Right atrium auricular region (tissue), 2 donors: ENCODE measurements at regions not wholly inside any gene's neighbourhood (a gene's known extent, or its start where the extent isn't known, plus 50 kb on each side); places are given as distances from the start of the nearest gene placed in this dataset.

Source experiments
- DNase-seq: peaks from one replicate; pipeline ENCODE4 v3.0.0-alpha.2; 2019; ENCODE audit warnings: low spot score
- H3K27ac ChIP-seq, 2 donors: fragments of 200-600 bp; sonication (generic); 1 replicate in 1 of 2; 2 replicates in 1 of 2; pipeline ENCODE4 v1.5.1; 2016 to 2019
- H3K27me3 ChIP-seq, 2 donors: fragments of 200-600 bp; sonication (generic); one replicate each; pipeline versions ENCODE4 v1.5.1 to v1.6.0; 2017 to 2019
- H3K36me3 ChIP-seq: fragments of 200-600 bp; sonication (generic); one replicate; pipeline ENCODE4 v1.5.1; 2016
- H3K4me1 ChIP-seq, 2 donors: fragments of 200-600 bp; sonication (generic); one replicate each; pipeline versions ENCODE4 v1.5.1 to v1.6.0; 2017 to 2019
- H3K4me3 ChIP-seq, 2 donors: fragments of 200-600 bp; sonication (generic); 1 replicate in 1 of 2; 2 replicates in 1 of 2; pipeline ENCODE4 v1.5.1; 2017 to 2019; ENCODE audit warnings: mild to moderate bottlenecking in 1 of 2, moderate library complexity in 1 of 2
- H3K9me3 ChIP-seq, 2 donors: fragments of 200-600 bp; sonication (generic); one replicate each; pipeline ENCODE4 v1.5.1; 2019
- TF ChIP-seq, protein P1 (sequence below), 2 donors: fragments of 200-600 bp; sonication (generic); IDR thresholded peaks; one replicate each; pipeline ENCODE4 v1.5.1; 2019; ENCODE audit warnings: antibody characterized with exemption in 2 of 2

DNA sequence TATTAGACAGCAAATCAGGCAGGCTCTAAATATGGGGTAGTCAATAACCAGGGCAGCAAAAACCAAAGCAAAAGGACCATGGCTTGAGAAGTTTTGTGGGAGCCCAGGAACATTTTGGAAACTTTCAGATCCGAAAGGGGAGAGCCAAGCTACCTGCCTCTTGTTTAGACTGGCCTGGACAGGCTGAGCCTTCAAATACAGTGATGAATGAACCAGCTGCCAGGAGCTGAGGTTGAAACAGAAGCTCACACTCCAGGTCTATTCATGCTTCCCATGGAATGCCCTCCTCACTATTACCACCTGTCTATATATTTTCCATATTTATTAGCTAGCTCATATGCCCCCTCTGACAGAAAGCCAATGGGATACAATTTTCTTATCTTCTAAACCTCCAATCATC is 150.8 kb upstream of the SLC44A1 start:
- TF ChIP-seq, protein P1, sequence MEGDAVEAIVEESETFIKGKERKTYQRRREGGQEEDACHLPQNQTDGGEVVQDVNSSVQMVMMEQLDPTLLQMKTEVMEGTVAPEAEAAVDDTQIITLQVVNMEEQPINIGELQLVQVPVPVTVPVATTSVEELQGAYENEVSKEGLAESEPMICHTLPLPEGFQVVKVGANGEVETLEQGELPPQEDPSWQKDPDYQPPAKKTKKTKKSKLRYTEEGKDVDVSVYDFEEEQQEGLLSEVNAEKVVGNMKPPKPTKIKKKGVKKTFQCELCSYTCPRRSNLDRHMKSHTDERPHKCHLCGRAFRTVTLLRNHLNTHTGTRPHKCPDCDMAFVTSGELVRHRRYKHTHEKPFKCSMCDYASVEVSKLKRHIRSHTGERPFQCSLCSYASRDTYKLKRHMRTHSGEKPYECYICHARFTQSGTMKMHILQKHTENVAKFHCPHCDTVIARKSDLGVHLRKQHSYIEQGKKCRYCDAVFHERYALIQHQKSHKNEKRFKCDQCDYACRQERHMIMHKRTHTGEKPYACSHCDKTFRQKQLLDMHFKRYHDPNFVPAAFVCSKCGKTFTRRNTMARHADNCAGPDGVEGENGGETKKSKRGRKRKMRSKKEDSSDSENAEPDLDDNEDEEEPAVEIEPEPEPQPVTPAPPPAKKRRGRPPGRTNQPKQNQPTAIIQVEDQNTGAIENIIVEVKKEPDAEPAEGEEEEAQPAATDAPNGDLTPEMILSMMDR (IDR thresholded peaks at IDR 0.05) = no peak
- Histone ChIP-seq H3K4me1 (no peaks in the 10 kb centered on the region), H3K36me3 (no peaks in the 10 kb centered on the region), H3K9me3 (no peaks in the 10 kb centered on the region), H3K27me3 (no peaks in the 10 kb centered on the region), H3K27ac (no peak overlapping the region), H3K4me3 (no peak overlapping the region)
- no peak for DNase-seq

DNA sequence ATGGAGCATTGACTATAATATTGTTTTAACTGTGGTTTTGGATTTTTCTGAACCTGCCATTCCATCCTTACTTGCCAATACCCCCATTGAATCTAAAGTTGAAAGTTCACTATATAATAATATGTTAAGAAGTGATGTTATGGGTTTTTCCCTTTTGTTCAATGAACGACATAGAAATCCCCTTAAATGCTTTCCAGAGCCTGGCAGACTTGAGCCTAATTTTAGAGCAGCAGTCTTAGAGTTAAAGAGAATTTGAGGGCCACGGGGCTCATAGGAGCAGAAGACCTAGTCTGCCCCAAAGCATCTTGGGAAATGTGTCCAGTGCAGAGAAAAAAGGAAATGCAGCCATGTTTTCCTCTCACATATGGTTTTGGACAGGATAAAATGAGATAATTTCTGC is 146.1 kb upstream of the SLC44A1 start:
- H3K4me3 ChIP-seq = no peak overlapping the region
- no peaks in the 10 kb centered on the region for H3K9me3 ChIP-seq
- DNase-seq = no peak
- no peaks in the 10 kb centered on the region for H3K36me3 ChIP-seq
- no peaks in the 10 kb centered on the region for H3K27me3 ChIP-seq
- no peaks in the 10 kb centered on the region for H3K4me1 ChIP-seq
- no peak overlapping the region for H3K27ac ChIP-seq
- TF ChIP-seq, protein P1 (IDR thresholded peaks at IDR 0.05) = no peak

DNA sequence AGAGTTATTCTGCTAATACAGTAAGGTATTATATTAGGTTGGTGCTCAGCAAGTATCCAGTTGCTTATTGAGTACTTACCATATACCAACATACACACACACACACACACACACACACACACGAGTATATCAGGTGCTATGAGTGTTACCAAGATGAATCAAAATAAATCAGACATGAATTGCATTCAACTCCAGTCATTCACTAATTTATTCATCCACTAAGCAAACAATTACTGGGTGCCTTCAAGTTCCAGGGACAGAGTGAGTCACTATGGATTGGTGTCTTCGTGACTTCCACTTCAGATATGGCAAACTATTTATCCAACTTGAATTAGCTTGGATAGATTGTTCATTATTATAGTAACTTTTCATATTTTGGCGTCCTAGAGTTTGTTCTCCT is 140.7 kb upstream of the SLC44A1 start:
- Histone ChIP-seq H3K36me3 (no peaks in the 10 kb centered on the region), H3K4me1 (no peaks in the 10 kb centered on the region), H3K27ac (no peak overlapping the region), H3K4me3 (no peak overlapping the region), H3K27me3 (no peaks in the 10 kb centered on the region), H3K9me3 (no peaks in the 10 kb centered on the region)
- DNase-seq = no peak
- TF ChIP-seq, protein P1 (IDR thresholded peaks at IDR 0.05) = no peak

DNA sequence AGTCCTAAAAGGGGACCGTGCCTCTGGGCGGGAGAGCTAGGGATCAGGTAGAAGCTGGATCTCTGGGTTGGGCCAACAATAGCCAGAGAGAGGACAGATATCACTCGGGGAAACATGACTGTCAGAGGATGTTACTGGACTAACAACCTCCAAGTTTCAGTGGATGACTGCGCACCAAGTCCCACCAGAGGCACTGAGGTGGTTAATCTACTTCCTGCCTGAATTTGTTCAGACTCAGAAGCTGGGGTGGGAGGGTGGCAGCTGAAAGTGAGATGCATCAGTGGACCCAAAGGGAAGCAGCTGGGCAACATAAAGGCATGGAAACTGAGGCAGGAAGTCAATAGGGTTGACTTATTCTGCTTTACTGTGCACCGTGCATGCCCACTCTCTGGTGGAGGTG is 130.1 kb upstream of the SLC44A1 start:
- H3K4me3 ChIP-seq = no peak overlapping the region
- no peak for DNase-seq
- no peaks in the 10 kb centered on the region for H3K9me3 ChIP-seq
- no peaks in the 10 kb centered on the region for H3K4me1 ChIP-seq
- no peaks in the 10 kb centered on the region for H3K36me3 ChIP-seq
- no peaks in the 10 kb centered on the region for H3K27me3 ChIP-seq
- TF ChIP-seq, protein P1 (IDR thresholded peaks at IDR 0.05) = no peak
- no peak overlapping the region for H3K27ac ChIP-seq

DNA sequence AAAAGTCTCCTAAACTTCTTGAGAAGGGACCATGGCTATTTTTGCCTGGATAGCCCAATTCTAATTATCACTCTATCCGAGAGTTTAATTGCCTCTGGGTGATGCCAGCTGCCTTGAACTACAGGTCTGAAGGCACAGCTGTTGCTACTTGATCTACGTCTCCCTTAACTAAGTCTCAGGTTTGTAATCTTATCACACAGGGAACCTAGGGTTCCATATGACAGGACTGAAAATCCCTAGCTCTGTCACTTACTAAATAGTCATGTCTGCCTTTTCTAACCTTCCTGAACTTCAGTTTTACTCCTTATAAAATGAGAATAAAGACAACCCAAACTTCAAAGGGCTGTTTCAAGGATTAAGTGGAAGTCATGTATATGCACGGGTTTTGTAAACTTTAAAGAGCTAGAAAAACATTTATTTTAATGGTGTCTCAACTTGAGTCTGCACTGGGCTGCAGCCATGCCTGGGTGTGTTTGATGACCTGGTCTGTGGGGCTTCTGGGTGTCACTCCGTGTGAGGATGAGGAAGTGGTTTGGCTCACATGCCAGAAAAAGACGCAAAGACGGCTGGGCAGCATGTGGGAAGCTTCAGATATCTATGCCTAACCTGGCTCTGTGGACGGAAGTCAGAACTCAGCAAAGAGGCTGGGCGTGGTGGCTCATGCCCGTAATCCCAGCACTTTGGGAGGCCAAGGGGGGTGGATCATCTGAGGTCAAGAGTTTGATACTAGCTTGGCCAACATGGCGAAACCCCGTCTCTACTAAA is 129.3 kb upstream of the SLC44A1 start:
- TF ChIP-seq, protein P1 (IDR thresholded peaks at IDR 0.05) = no peak
- no peak overlapping the region for H3K4me3 ChIP-seq
- H3K4me1 ChIP-seq = no peaks in the 10 kb centered on the region
- peak; percentile 66 for DNase-seq
- H3K36me3 ChIP-seq = no peaks in the 10 kb centered on the region
- H3K9me3 ChIP-seq = no peaks in the 10 kb centered on the region
- H3K27ac ChIP-seq = no peak overlapping the region
- no peaks in the 10 kb centered on the region for H3K27me3 ChIP-seq
